CD4-positive, alpha-beta memory T cell (primary cell): ENCODE measurements at regions not wholly inside any gene's neighbourhood (a gene's known extent, or its start where the extent isn't known, plus 50 kb on each side); places are given as distances from the start of the nearest gene placed in this dataset.
"Not testable (repeated sequence)": the region's sequence is repeated elsewhere in the genome, so short reads cannot be mapped to it uniquely, and the experiment has no call there.

Experiments used
- CTCF ChIA-PET: fragments of 350-600 bp; sonication (Branson Sonifier 250); formaldehyde crosslinking; loops from one replicate; lab custom pipeline; 2021; ENCODE audit warnings: inconsistent platforms; ENCODE audit not compliant: partially characterized antibody; lab: Charles Lee
- POLR2A ChIA-PET: fragments of 350-600 bp; sonication (Branson Sonifier 250); formaldehyde crosslinking; loops from one replicate; lab custom pipeline; 2021; ENCODE audit not compliant: partially characterized antibody; lab: Charles Lee
- DNase-seq, 5 donors: peaks; one replicate each; pipeline versions ENCODE4 v3.0.0 to v3.0.0-alpha.2; 2020 to 2022; ENCODE audit warnings: mixed read lengths in 1 of 5
- H3K27ac ChIP-seq: one replicate; pipeline ENCODE4 v1.7.0; 2013; ENCODE audit warnings: low read depth, low read length
- H3K27me3 ChIP-seq: 2 replicates; pipeline ENCODE4 v1.7.0; 2013; ENCODE audit warnings: mild to moderate bottlenecking, low read length, moderate library complexity; ENCODE audit not compliant: insufficient read depth
- H3K36me3 ChIP-seq: 2 replicates; pipeline ENCODE4 v1.7.0; 2013; ENCODE audit warnings: mild to moderate bottlenecking, low read length, moderate library complexity; ENCODE audit not compliant: insufficient read depth
- H3K4me1 ChIP-seq: 2 replicates; pipeline ENCODE4 v1.7.0; 2013; ENCODE audit warnings: mild to moderate bottlenecking, low read length, moderate library complexity; ENCODE audit not compliant: insufficient read depth
- H3K4me3 ChIP-seq, 2 donors: one replicate each; pipeline ENCODE4 v1.7.0; 2013; ENCODE audit warnings: low read length in 2 of 2, mild to moderate bottlenecking in 1 of 2
- H3K9me3 ChIP-seq, 2 donors: one replicate each; pipeline ENCODE4 v1.7.0; 2013; ENCODE audit warnings: low read length in 2 of 2, control low read depth in 1 of 2; ENCODE audit not compliant: control insufficient read depth in 1 of 2
- H3K27ac Mint-ChIP-seq, 7 donors: one replicate each; pipeline ENCODE4 v1.8.0; 2020 to 2021; ENCODE audit warnings: mixed read lengths in 7 of 7, mild to moderate bottlenecking in 6 of 7, inconsistent platforms in 3 of 7, moderate library complexity in 3 of 7
- H3K27me3 Mint-ChIP-seq, 2 donors: one replicate each; pipeline ENCODE4 v1.8.0; 2020 to 2021; ENCODE audit warnings: mixed read lengths in 2 of 2
- H3K36me3 Mint-ChIP-seq, 2 donors: one replicate each; pipeline ENCODE4 v1.8.0; 2020 to 2021; ENCODE audit warnings: mixed read lengths in 2 of 2, inconsistent platforms in 1 of 2, mild to moderate bottlenecking in 1 of 2
- H3K4me1 Mint-ChIP-seq, 4 donors: one replicate each; pipeline ENCODE4 v1.8.0; 2020 to 2021; ENCODE audit warnings: mixed read lengths in 4 of 4, mild to moderate bottlenecking in 1 of 4
- H3K4me3 Mint-ChIP-seq, 8 donors: one replicate each; pipeline ENCODE4 v1.8.0; 2020 to 2021; ENCODE audit warnings: mixed read lengths in 8 of 8, mild to moderate bottlenecking in 7 of 8, moderate library complexity in 6 of 8, inconsistent platforms in 3 of 8
- H3K9me3 Mint-ChIP-seq, 8 donors: one replicate each; pipeline ENCODE4 v1.8.0; 2020 to 2021; ENCODE audit warnings: mixed read lengths in 8 of 8, mild to moderate bottlenecking in 5 of 8, inconsistent platforms in 3 of 8, moderate library complexity in 1 of 8
- intact Hi-C: fragments of 100-400 bp; cut with micrococcal nuclease; formaldehyde crosslinking; loops from one replicate; pipeline ENCODE4 v1.15.1; 2023

DNA sequence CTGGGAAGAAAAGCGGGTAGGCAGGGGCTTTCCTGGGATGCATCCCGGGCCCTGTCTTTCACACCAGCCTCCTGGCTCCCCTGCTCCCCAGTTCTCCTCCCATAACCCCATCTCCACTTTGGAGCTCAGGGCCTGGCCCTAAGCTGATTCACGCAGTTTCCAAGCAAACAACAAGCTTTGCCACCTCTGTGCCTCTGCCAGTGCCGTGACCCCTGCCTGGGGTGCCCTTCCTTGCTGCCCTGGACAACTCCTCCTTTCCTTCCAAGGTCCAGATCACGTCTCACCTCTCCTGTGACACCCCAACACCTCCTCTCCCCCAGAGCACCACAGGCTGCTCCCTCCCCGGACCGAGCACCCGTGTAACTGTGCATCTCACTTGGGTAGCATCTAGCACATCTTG, 184.5 kb downstream of the NPIPB11 start:
- POLR2A ChIA-PET, H3K27me3 ChIP-seq, H3K4me3 Mint-ChIP-seq, CTCF ChIA-PET, DNase-seq, H3K4me3 ChIP-seq, H3K9me3 Mint-ChIP-seq, H3K9me3 ChIP-seq, H3K27me3 Mint-ChIP-seq, H3K36me3 ChIP-seq, H3K4me1 ChIP-seq, H3K27ac ChIP-seq, intact Hi-C loops: not testable (repeated sequence)
- H3K36me3 Mint-ChIP-seq = peaks cover 15 to 17% of the 10 kb centered on the region in 2 donors
- H3K4me1 Mint-ChIP-seq = peaks cover 8 to 22% (median 20%) of the 10 kb centered on the region in 4 donors
- peak overlapping the region in 2 of 7 donors; percentile 19 to 60 for H3K27ac Mint-ChIP-seq

DNA sequence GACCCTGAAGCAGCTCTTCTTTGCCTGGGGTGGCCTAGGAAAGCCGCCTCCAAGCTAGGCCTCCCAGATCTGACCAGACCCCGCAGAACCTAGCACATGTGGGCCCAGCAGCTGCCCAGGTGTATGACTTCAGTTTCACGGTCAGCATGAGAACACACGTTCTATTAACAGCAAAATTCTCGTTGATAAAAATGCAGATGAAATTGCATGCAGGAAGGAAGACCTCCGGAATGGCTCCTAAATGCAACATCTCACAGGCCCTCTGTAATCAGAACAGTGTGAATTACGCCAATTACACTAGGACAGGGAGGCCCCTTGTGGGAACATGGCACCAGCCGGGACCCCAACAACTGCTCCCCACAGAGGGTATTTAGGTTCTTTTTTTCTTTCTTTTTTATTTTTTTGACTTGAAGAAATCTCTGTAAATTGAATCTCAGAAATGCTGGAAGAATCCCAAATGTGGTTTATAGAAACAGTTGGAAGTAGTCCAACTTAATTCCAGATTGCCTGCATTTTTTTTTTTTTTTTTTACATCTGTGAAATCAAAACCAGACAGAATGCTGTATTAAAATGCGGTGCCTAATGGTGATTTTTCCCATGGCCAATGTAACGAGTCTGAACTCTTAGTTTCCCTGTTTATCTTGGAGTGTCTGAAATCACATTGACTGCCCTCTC, 185.1 kb downstream of the NPIPB11 start:
- H3K4me1 ChIP-seq, DNase-seq, H3K9me3 Mint-ChIP-seq, H3K4me3 ChIP-seq, H3K9me3 ChIP-seq, H3K27me3 Mint-ChIP-seq, H3K27ac ChIP-seq, H3K27me3 ChIP-seq, H3K36me3 ChIP-seq, CTCF ChIA-PET, H3K4me3 Mint-ChIP-seq, intact Hi-C loops, POLR2A ChIA-PET, H3K27ac Mint-ChIP-seq: not testable (repeated sequence)
- Mint-ChIP-seq H3K4me1 (peaks cover 6 to 19% (median 17%) of the 10 kb centered on the region in 4 donors), H3K36me3 (peaks cover 16 to 20% of the 10 kb centered on the region in 2 donors)

- H3K4me3 ChIP-seq, H3K27ac ChIP-seq, H3K27me3 Mint-ChIP-seq, H3K4me1 ChIP-seq, CTCF ChIA-PET, H3K4me3 Mint-ChIP-seq, H3K9me3 ChIP-seq, DNase-seq, H3K36me3 ChIP-seq, H3K27me3 ChIP-seq, POLR2A ChIA-PET, H3K27ac Mint-ChIP-seq, intact Hi-C loops, H3K9me3 Mint-ChIP-seq: not testable (repeated sequence)
- peaks cover 18 to 20% of the 10 kb centered on the region in 2 donors for H3K36me3 Mint-ChIP-seq
- peaks cover 6 to 19% (median 16%) of the 10 kb centered on the region in 4 donors for H3K4me1 Mint-ChIP-seq
These were observed 185.8 kb downstream of the NPIPB11 start for GRCh38 chr16:29220647-29221191.

GRCh38 chr16:29219966-29220646, 186.4 kb downstream of the NPIPB11 start:
- H3K4me1 ChIP-seq, H3K36me3 ChIP-seq, H3K27ac Mint-ChIP-seq, DNase-seq, intact Hi-C loops, H3K27me3 ChIP-seq, H3K27ac ChIP-seq, H3K9me3 Mint-ChIP-seq, H3K27me3 Mint-ChIP-seq, POLR2A ChIA-PET, H3K4me3 ChIP-seq, H3K9me3 ChIP-seq, H3K4me3 Mint-ChIP-seq, CTCF ChIA-PET: not testable (repeated sequence)
- H3K36me3 Mint-ChIP-seq = peaks cover 18 to 21% of the 10 kb centered on the region in 2 donors
- peaks cover 6 to 19% (median 16%) of the 10 kb centered on the region in 4 donors for H3K4me1 Mint-ChIP-seq

DNA sequence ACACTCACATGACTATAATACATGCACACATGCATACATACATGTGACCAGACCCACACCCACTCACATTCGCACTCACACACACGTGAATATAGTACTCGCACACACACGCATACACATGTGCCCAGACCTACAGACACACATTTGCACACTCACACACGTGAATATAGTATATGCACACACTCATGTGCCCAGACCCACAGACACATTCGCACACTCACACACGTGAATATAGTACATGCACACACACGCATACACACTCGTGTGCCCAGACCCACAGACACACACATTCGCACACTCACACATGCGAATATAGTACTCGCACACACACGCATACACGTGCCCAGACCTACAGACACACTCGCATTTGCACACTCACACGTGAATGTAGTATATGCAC, 186.9 kb downstream of the NPIPB11 start:
- H3K4me3 ChIP-seq, H3K27ac Mint-ChIP-seq, H3K4me1 ChIP-seq, H3K27me3 Mint-ChIP-seq, H3K9me3 ChIP-seq, H3K4me3 Mint-ChIP-seq, H3K27ac ChIP-seq, H3K27me3 ChIP-seq, intact Hi-C loops, CTCF ChIA-PET, H3K9me3 Mint-ChIP-seq, DNase-seq, POLR2A ChIA-PET, H3K36me3 ChIP-seq: not testable (repeated sequence)
- Mint-ChIP-seq H3K4me1 (peaks cover 6 to 17% (median 15%) of the 10 kb centered on the region in 4 donors), H3K36me3 (peaks cover 18 to 21% of the 10 kb centered on the region in 2 donors)

DNA sequence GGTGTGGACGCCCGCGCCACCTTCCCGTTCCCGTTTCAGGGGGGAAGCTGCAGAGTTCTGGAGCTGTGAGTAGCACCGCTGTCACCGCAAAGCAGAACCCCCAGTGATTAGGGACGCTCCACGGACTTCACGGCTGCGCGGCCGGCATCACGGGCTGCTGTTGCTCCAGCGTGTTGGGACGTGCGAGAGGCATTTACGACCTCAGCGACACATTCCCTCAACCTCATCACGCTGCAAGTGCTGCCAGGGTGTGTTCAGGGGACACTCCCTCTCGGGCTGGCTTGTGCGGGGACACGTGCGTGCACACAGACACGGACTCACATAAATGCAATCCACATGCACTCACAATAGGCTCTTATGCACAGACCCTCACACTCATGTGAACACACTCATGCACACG, 187.9 kb downstream of the NPIPB11 start:
- CTCF ChIA-PET, H3K27me3 Mint-ChIP-seq, H3K27ac Mint-ChIP-seq: not testable (repeated sequence)

DNA sequence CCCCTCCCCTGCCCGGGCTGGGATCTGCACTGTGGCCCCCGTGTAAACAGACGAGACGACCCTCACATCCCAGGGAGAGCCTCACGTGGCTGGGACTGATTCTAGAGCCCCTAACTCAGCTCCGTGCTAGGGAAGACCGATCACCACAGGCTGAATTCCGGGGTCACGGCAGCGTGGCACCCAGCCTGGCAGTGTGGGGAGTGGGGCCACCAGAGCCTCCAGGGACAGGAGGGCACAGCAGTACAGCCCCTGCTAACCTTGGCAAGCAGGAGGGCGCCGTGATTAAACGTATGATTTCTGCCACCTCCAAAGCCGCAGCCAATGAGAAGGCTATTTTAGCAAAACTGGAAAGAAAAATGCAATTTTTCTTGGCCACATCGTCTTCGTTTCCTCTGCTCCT, 188.3 kb downstream of the NPIPB11 start:
- H3K27ac Mint-ChIP-seq, POLR2A ChIA-PET, H3K4me1 ChIP-seq, H3K27me3 Mint-ChIP-seq, H3K9me3 ChIP-seq, H3K9me3 Mint-ChIP-seq, H3K36me3 ChIP-seq, H3K4me3 Mint-ChIP-seq, H3K27ac ChIP-seq, H3K27me3 ChIP-seq, DNase-seq, intact Hi-C loops, CTCF ChIA-PET, H3K4me3 ChIP-seq: not testable (repeated sequence)
- Mint-ChIP-seq H3K4me1 (peaks cover 2 to 11% (median 3%) of the 10 kb centered on the region in 4 donors), H3K36me3 (peaks cover 18 to 21% of the 10 kb centered on the region in 2 donors)

More for the DNA sequence above, 187.9 kb downstream of the NPIPB11 start:
- POLR2A ChIA-PET, H3K36me3 ChIP-seq, H3K27ac ChIP-seq, H3K9me3 ChIP-seq, intact Hi-C loops, DNase-seq, H3K4me1 ChIP-seq, H3K9me3 Mint-ChIP-seq, H3K27me3 ChIP-seq, H3K4me3 Mint-ChIP-seq, H3K4me3 ChIP-seq: not testable (repeated sequence)
- peaks cover 4 to 14% (median 7%) of the 10 kb centered on the region in 4 donors for H3K4me1 Mint-ChIP-seq
- peaks cover 18 to 21% of the 10 kb centered on the region in 2 donors for H3K36me3 Mint-ChIP-seq
